ENCODE measurements at regions not wholly inside any gene's neighbourhood (a gene's known extent, or its start where the extent isn't known, plus 50 kb on each side); places are given as distances from the start of the nearest gene placed in this dataset.

DNA sequence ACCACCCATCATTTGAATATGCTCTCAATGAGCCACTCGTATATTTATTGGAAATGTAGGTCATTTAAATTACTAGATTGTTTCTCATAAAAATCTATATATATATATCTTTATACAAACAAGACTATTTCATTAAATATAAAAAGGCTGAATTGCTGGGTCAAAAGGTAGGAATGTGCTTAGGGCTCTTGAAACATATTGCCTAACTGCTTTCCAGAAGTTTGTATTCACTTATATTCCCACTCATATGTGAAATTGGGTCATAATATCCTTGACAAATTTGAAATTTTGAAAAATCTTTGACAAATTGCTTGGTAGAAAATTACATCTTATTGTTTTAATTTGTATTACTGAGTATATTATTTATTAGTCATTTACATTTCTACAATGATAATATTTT is 999.8 kb upstream of the CDH2 start:
- TF ChIP-seq, protein P1, sequence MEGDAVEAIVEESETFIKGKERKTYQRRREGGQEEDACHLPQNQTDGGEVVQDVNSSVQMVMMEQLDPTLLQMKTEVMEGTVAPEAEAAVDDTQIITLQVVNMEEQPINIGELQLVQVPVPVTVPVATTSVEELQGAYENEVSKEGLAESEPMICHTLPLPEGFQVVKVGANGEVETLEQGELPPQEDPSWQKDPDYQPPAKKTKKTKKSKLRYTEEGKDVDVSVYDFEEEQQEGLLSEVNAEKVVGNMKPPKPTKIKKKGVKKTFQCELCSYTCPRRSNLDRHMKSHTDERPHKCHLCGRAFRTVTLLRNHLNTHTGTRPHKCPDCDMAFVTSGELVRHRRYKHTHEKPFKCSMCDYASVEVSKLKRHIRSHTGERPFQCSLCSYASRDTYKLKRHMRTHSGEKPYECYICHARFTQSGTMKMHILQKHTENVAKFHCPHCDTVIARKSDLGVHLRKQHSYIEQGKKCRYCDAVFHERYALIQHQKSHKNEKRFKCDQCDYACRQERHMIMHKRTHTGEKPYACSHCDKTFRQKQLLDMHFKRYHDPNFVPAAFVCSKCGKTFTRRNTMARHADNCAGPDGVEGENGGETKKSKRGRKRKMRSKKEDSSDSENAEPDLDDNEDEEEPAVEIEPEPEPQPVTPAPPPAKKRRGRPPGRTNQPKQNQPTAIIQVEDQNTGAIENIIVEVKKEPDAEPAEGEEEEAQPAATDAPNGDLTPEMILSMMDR (IDR thresholded peaks at IDR 0.05): no peak
- no peak for TF ChIP-seq POLR2A (IDR thresholded peaks at IDR 0.05)

DNA sequence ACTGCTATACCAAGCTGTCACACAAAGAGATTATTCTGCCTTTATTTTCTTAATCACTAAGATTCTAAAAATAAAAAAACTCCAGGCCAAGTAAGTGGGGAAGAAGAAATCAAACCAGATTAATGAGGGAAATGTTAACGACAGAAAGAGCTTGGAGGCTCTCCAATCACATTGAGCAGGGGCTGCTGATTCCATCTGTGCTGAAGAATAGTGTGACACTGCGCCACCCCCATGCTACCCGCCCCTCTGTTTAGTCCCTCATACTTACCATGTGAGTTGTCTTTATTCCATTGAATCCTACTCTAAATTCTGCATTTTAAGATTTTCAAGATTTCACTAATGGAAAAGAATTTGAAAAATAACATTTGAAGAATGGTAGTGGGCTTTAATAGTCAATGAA is 998.0 kb upstream of the CDH2 start:
- WGBS, 2 donors: 48 to 56% methylated on average over 3 of the region's 3 CpGs
- H3K4me3 ChIP-seq (ENCODE audit: low read depth, poor library complexity, severe bottlenecking): no peak overlapping the region
- TF ChIP-seq, protein P1 (IDR thresholded peaks at IDR 0.05): no peak
- no peak for TF ChIP-seq POLR2A (IDR thresholded peaks at IDR 0.05)
- intact Hi-C loops (cut with DNase I; ENCODE audit: low total_unique reads): no loop called here
- DNase-seq (ENCODE audit: low spot score in 2 of 2): no peak

More for the DNA sequence above, 999.8 kb upstream of the CDH2 start:
- DNase-seq (ENCODE audit: low spot score in 2 of 2): no peak
- no peak overlapping the region for H3K4me3 ChIP-seq (ENCODE audit: low read depth, poor library complexity, severe bottlenecking)
- WGBS, 2 donors: 73 to 74% methylated on average over 1 of the region's 1 CpG
- intact Hi-C loops (cut with DNase I; ENCODE audit: low total_unique reads): no loop called here

DNA sequence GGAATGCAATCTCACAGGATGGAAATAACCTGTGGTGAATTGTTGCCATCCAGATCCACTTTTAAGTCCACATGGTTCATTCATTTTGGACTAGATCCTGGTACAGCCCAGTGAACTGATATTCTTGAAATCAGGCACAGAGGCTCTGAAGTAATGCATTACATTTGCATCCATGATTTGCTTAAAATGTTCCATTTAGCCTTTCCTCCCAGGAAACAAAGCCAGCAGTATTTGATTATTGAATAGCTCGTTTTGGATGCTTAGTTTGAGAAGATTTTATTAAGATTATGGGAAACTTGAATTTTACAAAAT is 995.8 kb upstream of the CDH2 start:
- DNase-seq (ENCODE audit: low spot score in 2 of 2): no peak
- H3K4me3 ChIP-seq (ENCODE audit: low read depth, poor library complexity, severe bottlenecking): no peak overlapping the region
- intact Hi-C loops (cut with DNase I; ENCODE audit: low total_unique reads): no loop called here
- WGBS, 2 donors: 46 to 52% methylated on average over 1 of the region's 1 CpG
- TF ChIP-seq POLR2A (IDR thresholded peaks at IDR 0.05): no peak
- TF ChIP-seq, protein P1 (IDR thresholded peaks at IDR 0.05): no peak

DNA sequence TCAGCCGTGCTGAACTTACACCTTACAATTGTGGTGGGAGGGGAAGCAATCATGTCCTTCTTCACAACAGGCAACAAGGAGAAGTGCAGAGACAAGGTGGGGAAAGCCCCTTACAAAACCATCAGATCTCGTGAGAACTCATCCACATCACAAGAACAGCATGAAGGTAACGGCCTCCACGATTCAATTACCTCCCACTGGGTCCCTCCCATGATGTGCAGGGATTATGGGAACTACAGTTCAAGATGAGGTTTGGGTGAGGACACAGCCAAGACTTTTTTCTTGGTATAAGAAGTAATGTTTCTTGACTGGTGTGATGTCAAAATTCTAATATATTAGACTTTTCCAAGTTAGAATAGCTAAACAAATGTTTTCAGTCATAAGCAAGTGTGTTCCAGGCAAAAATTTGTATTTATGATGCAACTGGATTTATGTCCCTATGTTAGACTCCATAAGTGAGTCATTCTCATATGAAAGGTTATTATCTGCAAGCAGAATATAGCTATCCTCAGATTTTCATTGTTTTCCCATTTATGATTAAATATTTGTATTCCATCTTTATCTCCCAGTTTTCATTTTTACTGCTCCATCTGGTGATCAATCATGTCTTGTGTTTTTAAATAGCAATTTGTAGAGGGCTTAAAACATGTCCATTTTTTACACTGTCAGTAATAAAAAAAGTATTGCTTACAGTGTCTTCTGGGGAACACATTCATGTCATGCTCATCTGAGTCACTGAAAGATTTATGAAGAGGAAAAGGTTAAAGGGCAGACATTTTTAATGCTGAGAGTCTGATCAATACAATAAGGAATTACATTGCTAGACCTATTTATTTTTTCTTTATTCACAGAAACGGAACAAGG is 995.2 kb upstream of the CDH2 start:
- DNase-seq (ENCODE audit: low spot score in 2 of 2): no peak
- TF ChIP-seq, protein P1 (IDR thresholded peaks at IDR 0.05): no peak
- TF ChIP-seq POLR2A (IDR thresholded peaks at IDR 0.05): no peak
- WGBS, 2 donors: 62 to 68% methylated on average over 5 of the region's 5 CpGs
- intact Hi-C loops (cut with DNase I; ENCODE audit: low total_unique reads): no loop called here
- H3K4me3 ChIP-seq (ENCODE audit: low read depth, poor library complexity, severe bottlenecking): no peak overlapping the region

DNA sequence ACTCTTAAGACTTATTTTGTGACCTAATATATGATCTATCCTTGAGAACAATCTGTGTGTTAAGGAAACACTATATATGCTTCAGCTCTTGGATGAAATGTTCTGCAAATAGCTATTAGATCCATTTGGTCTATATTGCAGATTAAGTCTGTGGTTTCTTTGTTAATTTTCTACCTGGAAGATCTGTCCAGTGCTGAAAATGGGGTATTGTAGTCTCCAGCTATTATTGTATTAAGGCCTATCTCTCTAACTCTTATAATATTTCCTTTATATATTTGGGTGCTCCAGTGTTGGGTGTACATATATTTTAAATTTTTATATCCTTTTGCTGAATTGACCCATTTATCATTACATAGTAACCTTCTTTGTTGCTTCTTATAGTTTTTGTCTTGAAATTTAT is 992.7 kb upstream of the CDH2 start:
- intact Hi-C loops (cut with DNase I; ENCODE audit: low total_unique reads): no loop called here
- TF ChIP-seq POLR2A (IDR thresholded peaks at IDR 0.05): no peak
- TF ChIP-seq, protein P1 (IDR thresholded peaks at IDR 0.05): no peak
- DNase-seq (ENCODE audit: low spot score in 2 of 2): no peak
- no peak overlapping the region for H3K4me3 ChIP-seq (ENCODE audit: low read depth, poor library complexity, severe bottlenecking)

Data from lower leg skin (tissue), 4 donors.